ENCODE measurements at regions not wholly inside any gene's neighbourhood (a gene's known extent, or its start where the extent isn't known, plus 50 kb on each side); places are given as distances from the start of the nearest gene placed in this dataset.

DNA sequence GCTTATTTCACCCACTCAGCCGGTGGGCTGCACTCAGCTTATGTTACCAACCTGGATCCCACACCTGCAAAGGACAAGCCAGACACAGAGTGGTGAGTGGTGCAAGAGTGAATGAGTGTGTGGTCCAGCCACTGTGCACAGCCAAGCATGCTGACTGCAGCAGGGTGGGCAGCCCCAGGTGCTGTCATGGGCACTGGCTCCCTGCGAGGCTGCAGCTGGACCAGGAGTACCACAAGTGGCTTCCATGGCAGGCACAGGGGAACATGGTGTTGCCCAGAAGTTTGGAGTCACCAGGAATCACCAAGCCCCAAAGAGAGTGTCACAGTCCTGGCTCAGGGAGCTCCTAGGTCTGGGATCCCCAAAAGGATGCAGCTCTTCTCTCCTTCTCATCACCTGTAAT lies 1093.4 kb downstream of the KHDRBS2 start:
- Histone ChIP-seq H3K14ac (ENCODE audit: insufficient read depth, low read length) (peak overlapping the region; percentile 67; the same call in 1 of the 2 replicates), H2BK5ac (ENCODE audit: insufficient read length, low read length) (no peak overlapping the region), H3K27ac (ENCODE audit: insufficient read length, low read depth, low read length) (no peak overlapping the region), H3K18ac (ENCODE audit: insufficient read length, low read depth, low read length) (no peak overlapping the region), H3K23ac (ENCODE audit: insufficient read length, low read depth, low read length) (no peak overlapping the region), H2BK20ac (ENCODE audit: low read depth, low read length, poor library complexity, severe bottlenecking) (no peak overlapping the region), H3K27me3 (ENCODE audit: insufficient read depth, low read length) (no peaks in the 10 kb centered on the region), H3K4me2 (ENCODE audit: insufficient read depth, insufficient read length, low read length) (no peak overlapping the region), H3K4ac (ENCODE audit: low read depth, low read length) (no peak overlapping the region), H3K9me3 (ENCODE audit: control insufficient read depth, low read depth, low read length) (no peaks in the 10 kb centered on the region), H3K4me1 (ENCODE audit: insufficient read depth, low read length) (no peaks in the 10 kb centered on the region), H4K5ac (ENCODE audit: insufficient read length, low read depth, low read length) (no peak overlapping the region), H3K56ac (ENCODE audit: insufficient read length, low read depth, low read length) (no peak overlapping the region), H2BK15ac (ENCODE audit: low read depth, low read length) (no peak overlapping the region), H2BK12ac (ENCODE audit: insufficient read length, low read depth, low read length) (no peak overlapping the region), H3K79me2 (ENCODE audit: insufficient read depth, low read length) (no peaks in the 10 kb centered on the region), H2AFZ (ENCODE audit: low read length) (no peak overlapping the region), H4K20me1 (ENCODE audit: control insufficient read depth, insufficient read depth, insufficient read length) (no peaks in the 10 kb centered on the region), H2AK5ac (ENCODE audit: insufficient read length, low read length) (no peak overlapping the region), H3K9ac (ENCODE audit: extremely low read depth, insufficient read length, low read length) (no peak overlapping the region), H3T11ph (ENCODE audit: low read length) (no peak overlapping the region), H4K8ac (replicated peaks; ENCODE audit: insufficient read length, low read depth, low read length) (no peak overlapping the region), H3K79me1 (ENCODE audit: insufficient read depth, low read depth, low read length, poor library complexity, severe bottlenecking) (no peaks in the 10 kb centered on the region), H4K91ac (ENCODE audit: insufficient read length, low read depth, low read length) (no peak overlapping the region), H2BK120ac (ENCODE audit: low read depth, low read length, poor library complexity, severe bottlenecking) (no peak overlapping the region), H3K23me2 (ENCODE audit: insufficient read length, low read depth, low read length, poor library complexity, severe bottlenecking) (no peaks in the 10 kb centered on the region)
- Mint-ChIP-seq H3K9me3 (peaks cover 12 to 38% of the 10 kb centered on the region in 2 experiments; a peak in 4 of 5 replicates), H3K36me3 (ENCODE audit: insufficient read depth in 1 of 3, low read depth in 3 of 3) (peaks cover 8 to 15% (median 11%) of the 10 kb centered on the region in 3 experiments), H3K27ac (peak overlapping the region in 1 of 3 experiments; percentile 31; a peak in 2 of 7 replicates), H3K27me3 (ENCODE audit: low read depth) (no peaks in the 10 kb centered on the region), H3K4me3 (no peak overlapping the region), H3K4me1 (peaks cover 0 to 3% of the 10 kb centered on the region in 2 experiments; a peak in 2 of 4 replicates)
- no peak for DNase-seq
- TF ChIP-seq CTCF (conservative IDR thresholded peaks at IDR 0.05): no peak
- WGBS (ENCODE audit: extremely low coverage, insufficient read length, low lambda C conversion rate): no CpG with 5 or more reads among the region's 2 CpGs
